ENCODE measurements at regions not wholly inside any gene's neighbourhood (a gene's known extent, or its start where the extent isn't known, plus 50 kb on each side); places are given as distances from the start of the nearest gene placed in this dataset.

DNA sequence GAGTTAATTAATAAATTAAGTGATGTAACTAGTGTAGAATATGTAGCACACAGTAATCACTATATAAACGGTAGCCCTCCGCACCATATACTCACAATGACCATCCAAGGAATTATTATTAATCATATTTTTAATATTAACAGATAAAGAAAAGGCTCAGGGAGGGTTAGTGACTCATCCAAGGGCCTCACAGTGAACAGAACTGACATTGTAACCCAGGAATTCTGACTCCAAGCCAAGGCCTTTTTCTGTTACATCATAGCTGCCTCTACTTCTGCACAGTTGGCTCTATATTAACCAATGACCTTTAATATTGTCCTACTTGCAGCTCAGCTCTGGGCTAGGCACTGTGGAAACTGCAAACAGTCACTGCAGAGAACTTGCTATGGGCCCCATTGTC lies 117.5 kb upstream of the SIRPG start:
- TF ChIP-seq, protein P1, sequence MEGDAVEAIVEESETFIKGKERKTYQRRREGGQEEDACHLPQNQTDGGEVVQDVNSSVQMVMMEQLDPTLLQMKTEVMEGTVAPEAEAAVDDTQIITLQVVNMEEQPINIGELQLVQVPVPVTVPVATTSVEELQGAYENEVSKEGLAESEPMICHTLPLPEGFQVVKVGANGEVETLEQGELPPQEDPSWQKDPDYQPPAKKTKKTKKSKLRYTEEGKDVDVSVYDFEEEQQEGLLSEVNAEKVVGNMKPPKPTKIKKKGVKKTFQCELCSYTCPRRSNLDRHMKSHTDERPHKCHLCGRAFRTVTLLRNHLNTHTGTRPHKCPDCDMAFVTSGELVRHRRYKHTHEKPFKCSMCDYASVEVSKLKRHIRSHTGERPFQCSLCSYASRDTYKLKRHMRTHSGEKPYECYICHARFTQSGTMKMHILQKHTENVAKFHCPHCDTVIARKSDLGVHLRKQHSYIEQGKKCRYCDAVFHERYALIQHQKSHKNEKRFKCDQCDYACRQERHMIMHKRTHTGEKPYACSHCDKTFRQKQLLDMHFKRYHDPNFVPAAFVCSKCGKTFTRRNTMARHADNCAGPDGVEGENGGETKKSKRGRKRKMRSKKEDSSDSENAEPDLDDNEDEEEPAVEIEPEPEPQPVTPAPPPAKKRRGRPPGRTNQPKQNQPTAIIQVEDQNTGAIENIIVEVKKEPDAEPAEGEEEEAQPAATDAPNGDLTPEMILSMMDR (IDR thresholded peaks at IDR 0.05; ENCODE audit: low read length) = no peak
- TF ChIP-seq EZH2 (IDR thresholded peaks at IDR 0.05; ENCODE audit: borderline replicate concordance, low read length) = no peak

Measured in OCI-LY1 (cell line).